Gastroesophageal sphincter (tissue), 4 donors: ENCODE measurements at regions not wholly inside any gene's neighbourhood (a gene's known extent, or its start where the extent isn't known, plus 50 kb on each side); places are given as distances from the start of the nearest gene placed in this dataset.

Experiments
- ATAC-seq: fragments of 150-250 bp; one replicate; pipeline ENCODE4 v1.9.1; 2016; ENCODE audit warnings: mild to moderate bottlenecking, moderate library complexity
- H3K27ac ChIP-seq, 4 donors: fragments of 200-600 bp; sonication (generic) in 3 of 4; 1 replicate in 3 of 4; 2 replicates in 1 of 4; pipeline ENCODE4 v1.5.1; 2016 to 2019
- H3K27me3 ChIP-seq: fragments of 200-600 bp; sonication (generic); one replicate; pipeline ENCODE4 v1.5.1; 2019
- H3K36me3 ChIP-seq, 2 donors: fragments of 200-600 bp; sonication (generic); one replicate each; pipeline ENCODE4 v1.5.1; 2019; ENCODE audit warnings: control low read depth in 1 of 2
- H3K4me1 ChIP-seq, 3 donors: fragments of 200-600 bp; sonication (generic); 1 replicate in 2 of 3; 2 replicates in 1 of 3; pipeline ENCODE4 v1.5.1; 2016 to 2019; ENCODE audit warnings: control low read depth in 2 of 3
- H3K4me3 ChIP-seq, 2 donors: fragments of 200-600 bp; sonication (generic); one replicate each; pipeline ENCODE4 v1.5.1; 2019; ENCODE audit warnings: mild to moderate bottlenecking in 1 of 2, moderate library complexity in 1 of 2
- H3K9me3 ChIP-seq, 3 donors: fragments of 200-600 bp; sonication (generic); one replicate each; pipeline ENCODE4 v1.5.1; 2017 to 2019; ENCODE audit warnings: control low read depth in 2 of 3
- CTCF ChIP-seq, 4 experiments: fragments of 200-600 bp in 2 of 4; fragments of 450-650 bp in 2 of 4; sonication (generic) in 1 of 4; IDR thresholded peaks; one replicate each; pipeline ENCODE4 v1.5.1; 2017 to 2019; ENCODE audit warnings: antibody characterized with exemption in 4 of 4, mild to moderate bottlenecking in 2 of 4, moderate library complexity in 2 of 4
- EP300 ChIP-seq: sonication (generic); formaldehyde crosslinking; IDR thresholded peaks from one replicate; pipeline ENCODE4 v1.6.1; 2017; ENCODE audit warnings: antibody characterized with exemption, mild to moderate bottlenecking
- POLR2A ChIP-seq, 2 donors: fragments of 450-650 bp; IDR thresholded peaks; one replicate each; pipeline ENCODE4 v1.6.1; 2017; ENCODE audit warnings: antibody characterized with exemption in 2 of 2, mild to moderate bottlenecking in 2 of 2, moderate library complexity in 1 of 2
- POLR2AphosphoS5 ChIP-seq: sonication (generic); formaldehyde crosslinking; IDR thresholded peaks from one replicate; pipeline ENCODE4 v1.6.1; 2017; ENCODE audit warnings: antibody characterized with exemption
- WGBS, 2 donors: methylation state at CpG; one replicate each; pipeline ENCODE4 v1.1.5; 2018; ENCODE audit warnings: low coverage in 1 of 2; 5-methylcytosine and 5-hydroxymethylcytosine counted together

DNA sequence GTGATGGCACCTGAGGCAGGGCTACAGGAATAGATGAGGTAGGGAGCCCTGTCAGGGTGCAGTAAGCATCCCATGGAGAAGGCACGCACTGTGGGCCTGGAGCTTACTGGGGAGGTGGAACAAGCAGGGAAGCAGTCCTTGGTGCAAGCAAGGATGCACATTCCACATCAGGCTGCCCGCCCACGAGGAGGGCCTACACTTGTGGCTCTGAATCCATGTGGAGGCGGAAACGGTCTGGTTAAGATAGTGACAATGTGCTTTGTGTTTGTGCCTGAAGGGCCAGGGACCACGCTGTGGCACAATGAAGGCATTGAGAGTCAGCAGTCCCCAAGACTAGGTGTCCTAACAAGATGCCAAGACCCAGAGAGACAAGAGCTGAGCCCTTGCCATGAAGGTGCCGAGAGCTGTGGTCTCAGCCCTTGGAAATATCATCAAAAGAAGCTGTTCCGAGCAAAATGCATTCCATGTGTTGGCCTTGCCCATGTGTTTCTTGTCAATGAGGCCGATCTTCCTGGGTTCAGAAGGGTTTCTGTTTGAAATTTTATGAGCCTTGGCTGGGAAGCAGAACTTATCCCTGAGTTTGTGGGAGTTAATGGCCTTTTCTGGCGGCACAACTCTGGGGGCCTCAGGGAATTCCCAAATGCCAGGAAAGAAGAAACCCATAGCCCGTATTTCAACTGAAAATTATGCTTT, 111.9 kb downstream of the NGF start:
- WGBS, 2 donors, result 88 to 89% methylated on average over 3 to 10 of the region's 11 CpGs
- no peaks in the 10 kb centered on the region for H3K4me1 ChIP-seq
- H3K27ac ChIP-seq, result no peak overlapping the region
- H3K36me3 ChIP-seq, result no peaks in the 10 kb centered on the region
- no peaks in the 10 kb centered on the region for H3K9me3 ChIP-seq
- no peaks in the 10 kb centered on the region for H3K27me3 ChIP-seq
- TF ChIP-seq EP300 (no peak), POLR2A (IDR thresholded peaks at IDR 0.05) (no peak), CTCF (IDR thresholded peaks at IDR 0.05) (no peak)
- ATAC-seq, result no peak
- no peak overlapping the region for H3K4me3 ChIP-seq

- Histone ChIP-seq H3K27ac (no peak overlapping the region), H3K4me3 (no peak overlapping the region), H3K36me3 (no peaks in the 10 kb centered on the region), H3K9me3 (no peaks in the 10 kb centered on the region), H3K27me3 (no peaks in the 10 kb centered on the region), H3K4me1 (no peaks in the 10 kb centered on the region)
- TF ChIP-seq CTCF (IDR thresholded peaks at IDR 0.05), result no peak
- TF ChIP-seq POLR2A (IDR thresholded peaks at IDR 0.05), result no peak
- no peak for TF ChIP-seq EP300
- TF ChIP-seq POLR2AphosphoS5, result no peak
- WGBS, 2 donors, result 75 to 90% methylated on average over 1 to 2 of the region's 2 CpGs
- ATAC-seq, result no peak
Measured at GRCh38 chr1:115224636-115225035, 113.4 kb downstream of the NGF start.

- WGBS, 2 donors, result 74 to 81% methylated on average over 2 to 3 of the region's 3 CpGs
- Histone ChIP-seq H3K27me3 (no peaks in the 10 kb centered on the region), H3K9me3 (no peaks in the 10 kb centered on the region), H3K27ac (no peak overlapping the region), H3K4me3 (no peak overlapping the region), H3K36me3 (no peaks in the 10 kb centered on the region), H3K4me1 (no peaks in the 10 kb centered on the region)
- ATAC-seq, result no peak
- no peak for TF ChIP-seq POLR2AphosphoS5
- no peak for TF ChIP-seq POLR2A (IDR thresholded peaks at IDR 0.05)
- TF ChIP-seq EP300, result no peak
- no peak for TF ChIP-seq CTCF (IDR thresholded peaks at IDR 0.05)
Measured at GRCh38 chr1:115222616-115223402, 115.2 kb downstream of the NGF start.

DNA sequence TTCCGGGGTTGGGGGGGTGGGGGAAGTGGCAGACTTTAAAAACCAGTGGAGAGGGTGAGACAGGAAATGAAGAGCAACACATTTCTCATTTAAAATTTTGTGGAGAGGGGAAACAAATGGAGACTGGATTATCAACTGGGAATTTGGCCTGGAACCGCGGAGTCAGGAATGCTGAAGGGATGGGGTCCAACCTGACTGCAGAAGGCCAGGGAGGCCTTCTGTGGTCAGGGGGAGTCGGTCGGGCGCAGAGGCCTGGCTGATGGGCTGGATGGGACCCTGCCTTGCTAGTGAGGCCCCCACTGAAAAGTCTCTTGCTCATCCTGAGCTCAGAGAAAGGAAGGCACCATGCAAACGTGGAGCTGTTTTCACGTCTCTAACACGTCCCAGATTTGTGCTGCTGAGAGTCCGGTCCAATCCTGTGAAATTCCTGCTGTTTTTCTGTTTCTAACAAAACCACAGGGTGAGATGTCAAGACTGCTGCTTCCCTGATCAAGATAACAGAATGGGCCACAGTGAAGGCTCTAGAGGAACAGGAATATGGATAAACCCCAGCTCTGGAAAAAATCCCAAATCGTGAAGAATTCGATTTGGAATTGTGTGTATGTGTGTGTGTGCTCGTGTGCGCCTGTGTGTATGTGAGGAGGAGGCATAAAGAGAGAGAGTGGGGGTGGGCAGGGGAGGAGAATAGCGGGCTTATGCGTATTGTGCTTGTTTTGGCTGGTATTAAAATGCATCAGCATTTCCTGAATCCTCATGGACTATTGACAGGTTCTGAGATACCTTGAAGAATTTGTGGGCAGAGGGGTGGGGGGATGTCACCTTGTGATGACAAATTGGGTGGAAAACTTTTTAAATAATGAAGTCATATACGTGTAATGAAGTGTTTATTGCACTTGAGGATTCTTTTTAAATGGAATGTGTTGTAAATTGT, 117.4 kb downstream of the NGF start:
- no peak for ATAC-seq
- 77 to 80% methylated on average over 8 to 13 of the region's 17 CpGs for WGBS, 2 donors
- Histone ChIP-seq H3K27me3 (no peaks in the 10 kb centered on the region), H3K4me3 (no peak overlapping the region), H3K9me3 (no peaks in the 10 kb centered on the region), H3K27ac (peak overlapping the region in 3 of 4 donors; percentile 31 to 44 (median 37)), H3K36me3 (no peaks in the 10 kb centered on the region), H3K4me1 (no peaks in the 10 kb centered on the region)
- TF ChIP-seq POLR2AphosphoS5, result no peak
- no peak for TF ChIP-seq EP300
- no peak for TF ChIP-seq POLR2A (IDR thresholded peaks at IDR 0.05)
- TF ChIP-seq CTCF (IDR thresholded peaks at IDR 0.05), result no peak
